IMR-90 (cell line): ENCODE measurements at regions not wholly inside any gene's neighbourhood (a gene's known extent, or its start where the extent isn't known, plus 50 kb on each side); places are given as distances from the start of the nearest gene placed in this dataset.

Source experiments
- ATAC-seq: fragments of 200-7000 bp; cut with Tn5 transposase; 2 replicates; pipeline ENCODE4 v1.9.1; 2020; ENCODE audit warnings: low read depth, mild to moderate bottlenecking, moderate library complexity
- BruUV-seq: library from RNA; stranded (reverse); fragments of 400-500 nt; replicated peaks from 2 replicates; lab custom pipeline; 2021; lab: Mats Ljungman, UMichigan
- CTCF ChIA-PET: fragments of 300-600 bp; formaldehyde crosslinking; extraction: SDS; loops from one replicate; lab custom pipeline; 2021; ENCODE audit warnings: antibody characterized with exemption; lab: Yijun Ruan, JAX
- POLR2A ChIA-PET: fragments of 300-600 bp; sonication (Branson Sonifier 250); formaldehyde crosslinking; loops from one replicate; lab custom pipeline; 2022; ENCODE audit warnings: antibody characterized with exemption; ENCODE audit not compliant: unreplicated experiment; lab: Charles Lee
- DNase-seq: peaks from one replicate; pipeline ENCODE4 v3.0.0; 2013
- H2AFZ ChIP-seq: replicated peaks from 2 replicates; pipeline ENCODE3; 2013; ENCODE audit warnings: low read length, mild to moderate bottlenecking; ENCODE audit not compliant: poor library complexity
- H2AK5ac ChIP-seq: 2 replicates; pipeline ENCODE4 v1.6.1; 2013; ENCODE audit warnings: low read depth, low read length, inconsistent platforms
- H2AK9ac ChIP-seq: replicated peaks from 2 replicates; pipeline ENCODE3; 2013; ENCODE audit warnings: mild to moderate bottlenecking, low read depth, low read length, moderate library complexity; ENCODE audit not compliant: poor library complexity
- H2BK120ac ChIP-seq: 2 replicates; pipeline ENCODE4 v1.6.1; 2013; ENCODE audit warnings: low read depth, low read length, inconsistent platforms
- H2BK15ac ChIP-seq: 3 replicates; pipeline ENCODE4 v1.6.1; 2013; ENCODE audit warnings: low read depth, low read length, inconsistent platforms
- H2BK20ac ChIP-seq: 2 replicates; pipeline ENCODE4 v1.6.1; 2013; ENCODE audit warnings: low read depth, mild to moderate bottlenecking, inconsistent platforms, low read length, moderate library complexity
- H2BK5ac ChIP-seq: 2 replicates; pipeline ENCODE4 v1.6.1; 2013; ENCODE audit warnings: mild to moderate bottlenecking, low read depth, low read length, inconsistent platforms; ENCODE audit not compliant: poor library complexity, severe bottlenecking
- H3K14ac ChIP-seq: replicated peaks from 2 replicates; pipeline ENCODE4 v1.6.1; 2013; ENCODE audit warnings: low read depth, low read length, inconsistent platforms
- H3K18ac ChIP-seq: 2 replicates; pipeline ENCODE4 v1.6.1; 2013; ENCODE audit warnings: low read depth, low read length, control low read depth
- H3K23ac ChIP-seq: 2 replicates; pipeline ENCODE4 v1.6.1; 2013; ENCODE audit warnings: low read depth, low read length, inconsistent platforms
- H3K27ac ChIP-seq: 2 replicates; pipeline ENCODE4 v1.5.1; 2013; ENCODE audit warnings: mild to moderate bottlenecking, control low read depth, low read length; ENCODE audit not compliant: insufficient read depth
- H3K27me3 ChIP-seq: 2 replicates; pipeline ENCODE4 v1.6.1; 2013; ENCODE audit warnings: low read length; ENCODE audit not compliant: control insufficient read depth, insufficient read depth
- H3K36me3 ChIP-seq: 2 replicates; pipeline ENCODE4 v1.6.1; 2013; ENCODE audit warnings: low read length, mixed read lengths; ENCODE audit not compliant: control insufficient read depth, insufficient read depth
- H3K4ac ChIP-seq: 2 replicates; pipeline ENCODE4 v1.6.1; 2013; ENCODE audit warnings: low read depth, low read length, inconsistent platforms
- H3K4me1 ChIP-seq: 2 replicates; pipeline ENCODE4 v1.6.1; 2013; ENCODE audit warnings: low read length, mixed read lengths; ENCODE audit not compliant: control insufficient read depth, insufficient read depth
- H3K4me2 ChIP-seq: 2 replicates; pipeline ENCODE4 v1.6.1; 2013; ENCODE audit warnings: low read depth, mild to moderate bottlenecking, control low read depth, low read length, moderate library complexity
- H3K4me3 ChIP-seq: 2 replicates; pipeline ENCODE4 v1.5.1; 2013; ENCODE audit warnings: low read depth, mild to moderate bottlenecking, control low read depth, low read length, moderate library complexity; ENCODE audit not compliant: insufficient read depth
- H3K56ac ChIP-seq: 2 replicates; pipeline ENCODE4 v1.6.1; 2013; ENCODE audit warnings: low read length, inconsistent platforms; ENCODE audit not compliant: insufficient read depth; ENCODE audit errors: extremely low read depth
- H3K79me1 ChIP-seq, 2 experiments: 2 replicates each; pipeline ENCODE4 v1.6.1; 2013; ENCODE audit warnings: low read length in 2 of 2, inconsistent platforms in 1 of 2, low read depth in 1 of 2
- H3K9ac ChIP-seq: 2 replicates; pipeline ENCODE4 v1.6.1; 2013; ENCODE audit warnings: low read depth, low read length, control low read depth
- H3K9me1 ChIP-seq: 2 replicates; pipeline ENCODE4 v1.6.1; 2013; ENCODE audit warnings: low read length, inconsistent platforms; ENCODE audit not compliant: insufficient read depth
- H3K9me3 ChIP-seq: 2 replicates; pipeline ENCODE4 v1.6.1; 2013; ENCODE audit warnings: low read length; ENCODE audit not compliant: control insufficient read depth, insufficient read depth
- H4K20me1 ChIP-seq: 2 replicates; pipeline ENCODE4 v1.6.1; 2013; ENCODE audit warnings: low read length, inconsistent platforms; ENCODE audit not compliant: insufficient read depth
- H4K5ac ChIP-seq: 2 replicates; pipeline ENCODE4 v1.6.1; 2013; ENCODE audit warnings: mild to moderate bottlenecking, low read depth, low read length, control low read depth
- H4K8ac ChIP-seq, 2 experiments: 2 replicates each; pipeline ENCODE4 v1.6.1; 2013; ENCODE audit warnings: low read depth in 2 of 2, low read length in 2 of 2, control low read depth in 1 of 2, inconsistent platforms in 1 of 2
- H4K91ac ChIP-seq: 2 replicates; pipeline ENCODE4 v1.6.1; 2013; ENCODE audit warnings: low read depth, low read length, inconsistent platforms; ENCODE audit not compliant: insufficient read depth
- BHLHE40 ChIP-seq: fragments of 150-350 bp; IDR thresholded peaks from 2 replicates; pipeline ENCODE4 v1.6.1; 2016; ENCODE audit warnings: mild to moderate bottlenecking, low read depth, low read length
- CEBPB ChIP-seq: IDR thresholded peaks from 2 replicates; pipeline ENCODE4 v1.6.1; 2012; ENCODE audit warnings: low read depth, low read length, improper control_type of control experiment
- ELK1 ChIP-seq: fragments of 150-350 bp; IDR thresholded peaks from 2 replicates; pipeline ENCODE4 v1.6.1; 2016; ENCODE audit warnings: low read depth, mild to moderate bottlenecking, low read length, moderate library complexity, borderline replicate concordance
- FOS ChIP-seq: fragments of 150-350 bp; IDR thresholded peaks from 2 replicates; pipeline ENCODE4 v1.6.1; 2016; ENCODE audit warnings: low read depth, low read length
- MAZ ChIP-seq: IDR thresholded peaks from 2 replicates; pipeline ENCODE4 v1.6.1; 2012; ENCODE audit warnings: low read depth, mild to moderate bottlenecking, low read length, improper control_type of control experiment, moderate library complexity, borderline replicate concordance
- MXI1 ChIP-seq: IDR thresholded peaks from 2 replicates; pipeline ENCODE4 v1.6.1; 2012; ENCODE audit warnings: low read depth, mild to moderate bottlenecking, low read length, moderate library complexity, borderline replicate concordance
- NFE2L2 ChIP-seq: fragments of 150-350 bp; IDR thresholded peaks from 2 replicates; pipeline ENCODE4 v1.6.1; 2016; ENCODE audit warnings: low read depth, mild to moderate bottlenecking, low read length
- POLR2A ChIP-seq: IDR thresholded peaks from 2 replicates; pipeline ENCODE4 v1.6.1; 2012; ENCODE audit warnings: mild to moderate bottlenecking, low read depth, low read length
- RAD21 ChIP-seq: IDR thresholded peaks from 2 replicates; pipeline ENCODE4 v1.6.1; 2012; ENCODE audit warnings: low read length, improper control_type of control experiment
- RCOR1 ChIP-seq: IDR thresholded peaks from 2 replicates; pipeline ENCODE4 v1.6.1; 2012; ENCODE audit warnings: mild to moderate bottlenecking, low read length, improper control_type of control experiment; ENCODE audit not compliant: insufficient replicate concordance
- RFX5 ChIP-seq: IDR thresholded peaks from 2 replicates; pipeline ENCODE4 v1.8.0; 2012; ENCODE audit warnings: low read depth, mild to moderate bottlenecking, low read length, moderate library complexity
- SMC3 ChIP-seq: fragments of 150-350 bp; IDR thresholded peaks from 2 replicates; pipeline ENCODE4 v1.6.1; 2016; ENCODE audit warnings: low read depth, mild to moderate bottlenecking, antibody characterized with exemption, low read length, moderate library complexity
- USF2 ChIP-seq: fragments of 150-350 bp; IDR thresholded peaks from 2 replicates; pipeline ENCODE4 v1.6.1; 2017; ENCODE audit warnings: mild to moderate bottlenecking, antibody characterized with exemption, low read length, low read depth
- WGBS, 2 experiments: methylation state at CpG; one replicate each; pipeline versions ENCODE4 v1.1.5 to v1.1.7; 2013; ENCODE audit warnings: missing lambda C conversion rate in 2 of 2; ENCODE audit not compliant: insufficient read length in 1 of 2; ENCODE audit errors: extremely low coverage in 2 of 2; 5-methylcytosine and 5-hydroxymethylcytosine counted together
- dilution Hi-C: fragments of 300-500 bp; cut with HindIII; formaldehyde crosslinking; loops from one replicate; pipeline ENCODE4 v1.14.3; 2018; ENCODE audit warnings: low sequenced_read_pairs; ENCODE audit not compliant: unreplicated experiment
- in situ Hi-C: fragments of 300-500 bp; cut with MboI; formaldehyde crosslinking; loops from 3 replicates; pipeline ENCODE4 v1.14.3; 2019; ENCODE audit warnings: low sequenced_read_pairs, inconsistent platforms, mixed read lengths
- intact Hi-C: fragments of 100-400 bp; cut with micrococcal nuclease; formaldehyde crosslinking; loops from 2 replicates; pipeline ENCODE4 v1.10.0; 2022
- TF ChIP-seq, protein P1 (sequence below): conservative IDR thresholded peaks from 2 replicates; pipeline ENCODE4 v1.5.1; 2012; ENCODE audit warnings: mild to moderate bottlenecking, low read depth, low read length, improper control_type of control experiment

DNA sequence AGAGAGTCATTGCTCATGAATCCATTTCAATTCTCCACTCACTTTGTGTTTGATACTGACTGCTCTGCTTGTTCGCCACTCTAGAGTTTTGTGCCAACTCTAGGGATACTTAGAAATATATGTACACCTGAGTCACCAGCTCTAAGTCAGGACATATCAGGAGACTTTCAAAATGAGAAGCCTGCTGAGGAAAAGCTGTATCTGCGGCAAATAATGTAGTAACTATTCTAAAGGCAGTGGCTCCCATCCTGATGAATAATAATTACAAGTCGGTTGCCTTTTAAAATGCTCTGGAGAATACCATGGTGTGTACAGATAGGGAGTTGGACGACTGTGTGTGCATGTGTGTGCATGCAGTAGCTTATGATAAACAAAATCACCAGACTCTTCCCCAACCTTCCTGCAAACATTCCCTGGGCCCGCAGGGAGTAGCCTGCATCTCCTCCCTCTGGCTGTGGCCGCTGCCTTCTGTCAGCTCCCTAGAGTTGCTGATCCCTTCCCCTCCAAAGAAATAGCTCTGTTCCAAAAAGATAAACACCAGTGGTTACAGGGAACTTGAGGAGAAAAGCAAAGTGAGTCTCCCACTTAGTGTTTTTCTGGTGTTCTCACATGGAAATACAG is 346.3 kb upstream of the UMPS start:
- Histone ChIP-seq H3K23ac (no peak overlapping the region), H3K56ac (no peak overlapping the region), H3K18ac (no peak overlapping the region), H4K20me1 (no peaks in the 10 kb centered on the region), H3K14ac (no peak overlapping the region), H2AFZ (no peak overlapping the region), H4K91ac (no peak overlapping the region), H3K27me3 (peaks cover 6% of the 10 kb centered on the region), H3K4me3 (no peak overlapping the region), H3K9ac (no peak overlapping the region), H2BK20ac (no peak overlapping the region), H3K4me2 (no peak overlapping the region), H2BK5ac (no peak overlapping the region), H2AK9ac (no peak overlapping the region), H4K8ac (no peak overlapping the region), H3K4me1 (no peaks in the 10 kb centered on the region), H4K5ac (no peak overlapping the region), H3K27ac (no peak overlapping the region), H3K9me3 (no peaks in the 10 kb centered on the region), H3K4ac (no peak overlapping the region), H2AK5ac (no peak overlapping the region), H3K79me1 (no peaks in the 10 kb centered on the region), H3K9me1 (no peaks in the 10 kb centered on the region), H2BK120ac (no peak overlapping the region), H2BK15ac (no peak overlapping the region), H3K36me3 (no peaks in the 10 kb centered on the region)
- DNase-seq (no peak), ATAC-seq (no peak)
- ChIA-PET CTCF (no interaction called here), POLR2A (no interaction called here)
- WGBS, 2 experiments, result no CpG with 5 or more reads among the region's 6 CpGs
- in situ Hi-C loops (no loop called here), intact Hi-C loops (no loop called here), dilution Hi-C loops (no loop called here)
- no TSS peak for BruUV-seq
- TF ChIP-seq USF2 (no peak), POLR2A (no peak), MAZ (no peak), RAD21 (no peak), RFX5 (no peak), CEBPB (no peak), BHLHE40 (no peak), RCOR1 (no peak), MXI1 (no peak), NFE2L2 (no peak), FOS (no peak), SMC3 (no peak), ELK1 (no peak)
- TF ChIP-seq, protein P1, sequence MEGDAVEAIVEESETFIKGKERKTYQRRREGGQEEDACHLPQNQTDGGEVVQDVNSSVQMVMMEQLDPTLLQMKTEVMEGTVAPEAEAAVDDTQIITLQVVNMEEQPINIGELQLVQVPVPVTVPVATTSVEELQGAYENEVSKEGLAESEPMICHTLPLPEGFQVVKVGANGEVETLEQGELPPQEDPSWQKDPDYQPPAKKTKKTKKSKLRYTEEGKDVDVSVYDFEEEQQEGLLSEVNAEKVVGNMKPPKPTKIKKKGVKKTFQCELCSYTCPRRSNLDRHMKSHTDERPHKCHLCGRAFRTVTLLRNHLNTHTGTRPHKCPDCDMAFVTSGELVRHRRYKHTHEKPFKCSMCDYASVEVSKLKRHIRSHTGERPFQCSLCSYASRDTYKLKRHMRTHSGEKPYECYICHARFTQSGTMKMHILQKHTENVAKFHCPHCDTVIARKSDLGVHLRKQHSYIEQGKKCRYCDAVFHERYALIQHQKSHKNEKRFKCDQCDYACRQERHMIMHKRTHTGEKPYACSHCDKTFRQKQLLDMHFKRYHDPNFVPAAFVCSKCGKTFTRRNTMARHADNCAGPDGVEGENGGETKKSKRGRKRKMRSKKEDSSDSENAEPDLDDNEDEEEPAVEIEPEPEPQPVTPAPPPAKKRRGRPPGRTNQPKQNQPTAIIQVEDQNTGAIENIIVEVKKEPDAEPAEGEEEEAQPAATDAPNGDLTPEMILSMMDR, result no peak
